Central memory CD8-positive, alpha-beta T cell (primary cell): ENCODE measurements at regions not wholly inside any gene's neighbourhood (a gene's known extent, or its start where the extent isn't known, plus 50 kb on each side); places are given as distances from the start of the nearest gene placed in this dataset.

ENCODE experiments used
- ATAC-seq: fragments of 150-1000 bp; cut with Tn5 transposase; replicated peaks from 2 replicates; pipeline ENCODE4 v1.10.0; 2022; ENCODE audit warnings: mild to moderate bottlenecking, moderate FRiP score, moderate number of reproducible peaks; ENCODE audit not compliant: poor library complexity, severe bottlenecking; ENCODE audit errors: extremely low read depth
- DNase-seq, 2 donors: peaks; one replicate each; pipeline ENCODE4 v3.0.0; 2021; ENCODE audit warnings: low spot score in 2 of 2
- H3K27ac Mint-ChIP-seq: one replicate; pipeline ENCODE4 v1.8.0; 2022; ENCODE audit warnings: low read depth, mild to moderate bottlenecking, moderate library complexity, mixed read lengths
- H3K27me3 Mint-ChIP-seq: one replicate; pipeline ENCODE4 v1.8.0; 2022; ENCODE audit warnings: mixed read lengths
- H3K36me3 Mint-ChIP-seq: one replicate; pipeline ENCODE4 v1.8.0; 2022; ENCODE audit warnings: mild to moderate bottlenecking, moderate library complexity, mixed read lengths; ENCODE audit not compliant: insufficient read depth
- H3K4me1 Mint-ChIP-seq: one replicate; pipeline ENCODE4 v1.8.0; 2022; ENCODE audit warnings: mixed read lengths
- H3K4me3 Mint-ChIP-seq: one replicate; pipeline ENCODE4 v1.8.0; 2022; ENCODE audit warnings: mild to moderate bottlenecking, moderate library complexity, mixed read lengths
- H3K9me3 Mint-ChIP-seq: one replicate; pipeline ENCODE4 v1.8.0; 2022; ENCODE audit warnings: mixed read lengths

DNA sequence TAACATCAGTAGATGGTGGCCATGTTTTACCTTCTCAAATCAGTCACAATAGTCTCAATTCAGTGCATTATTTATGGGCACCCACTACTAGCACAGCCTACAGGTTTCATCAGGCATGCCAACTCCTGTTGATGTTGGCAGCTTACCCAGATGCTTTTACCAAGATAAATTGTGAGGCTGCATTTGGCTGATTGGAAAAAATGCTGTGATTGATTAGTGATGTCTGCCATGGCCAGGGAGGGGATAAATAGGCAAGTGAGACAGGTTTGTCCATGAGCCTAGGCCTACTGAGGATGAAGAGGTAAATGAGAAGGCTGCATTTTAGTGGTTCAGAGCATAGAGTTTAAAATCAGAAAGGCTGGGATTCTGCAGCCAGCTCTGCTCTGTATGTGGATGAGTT, 227.1 kb downstream of the NFATC2 start:
- DNase-seq (no peak), ATAC-seq (no peak)
- Mint-ChIP-seq H3K27ac (no peak overlapping the region), H3K4me3 (no peak overlapping the region), H3K36me3 (no peaks in the 10 kb centered on the region), H3K4me1 (no peaks in the 10 kb centered on the region), H3K9me3 (no peaks in the 10 kb centered on the region), H3K27me3 (no peaks in the 10 kb centered on the region)

DNA sequence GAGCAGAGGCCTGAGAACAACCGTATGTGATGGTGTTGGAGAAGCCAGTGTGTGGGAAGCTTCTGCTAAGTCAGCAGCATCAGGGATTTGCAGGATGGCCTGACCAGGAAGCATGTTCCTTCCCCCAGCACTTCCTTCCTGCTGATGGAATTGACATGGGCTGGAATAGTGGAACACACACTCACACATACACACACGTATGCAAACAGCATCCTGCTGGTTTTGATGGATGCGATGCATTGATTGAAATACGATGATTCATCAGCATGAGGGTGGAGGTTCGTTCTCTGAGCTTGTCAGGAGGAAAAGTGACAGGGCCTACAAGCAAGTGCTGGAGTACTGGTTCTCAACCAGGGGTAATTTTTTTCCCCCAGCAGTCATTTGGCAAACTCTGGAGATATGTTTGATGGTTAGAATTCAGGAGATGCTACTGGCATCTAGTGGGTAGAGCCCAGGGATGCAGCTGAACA, 229.1 kb downstream of the NFATC2 start:
- Mint-ChIP-seq H3K36me3 (no peaks in the 10 kb centered on the region), H3K4me1 (no peaks in the 10 kb centered on the region), H3K27ac (no peak overlapping the region), H3K9me3 (no peaks in the 10 kb centered on the region), H3K27me3 (no peaks in the 10 kb centered on the region), H3K4me3 (no peak overlapping the region)
- ATAC-seq = no peak
- no peak for DNase-seq

DNA sequence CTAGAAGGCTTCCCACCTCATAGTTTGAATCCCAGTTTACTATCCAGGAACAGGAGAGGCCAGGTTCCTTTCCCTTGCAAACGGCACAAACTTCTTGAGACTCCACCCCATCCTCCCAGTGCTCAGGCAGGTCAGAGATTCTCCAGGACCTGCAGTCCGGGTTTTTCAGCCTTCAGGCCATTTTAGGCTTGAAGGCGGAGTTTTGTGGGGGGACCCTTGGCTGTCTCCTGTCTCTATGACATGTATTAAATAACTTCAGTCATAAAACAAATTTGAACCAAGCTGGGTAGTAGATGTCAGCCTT, 230.1 kb downstream of the NFATC2 start:
- Mint-ChIP-seq H3K27ac (no peak overlapping the region), H3K4me1 (no peaks in the 10 kb centered on the region), H3K27me3 (no peaks in the 10 kb centered on the region), H3K4me3 (no peak overlapping the region), H3K36me3 (no peaks in the 10 kb centered on the region), H3K9me3 (no peaks in the 10 kb centered on the region)
- ATAC-seq (no peak), DNase-seq (no peak)

DNA sequence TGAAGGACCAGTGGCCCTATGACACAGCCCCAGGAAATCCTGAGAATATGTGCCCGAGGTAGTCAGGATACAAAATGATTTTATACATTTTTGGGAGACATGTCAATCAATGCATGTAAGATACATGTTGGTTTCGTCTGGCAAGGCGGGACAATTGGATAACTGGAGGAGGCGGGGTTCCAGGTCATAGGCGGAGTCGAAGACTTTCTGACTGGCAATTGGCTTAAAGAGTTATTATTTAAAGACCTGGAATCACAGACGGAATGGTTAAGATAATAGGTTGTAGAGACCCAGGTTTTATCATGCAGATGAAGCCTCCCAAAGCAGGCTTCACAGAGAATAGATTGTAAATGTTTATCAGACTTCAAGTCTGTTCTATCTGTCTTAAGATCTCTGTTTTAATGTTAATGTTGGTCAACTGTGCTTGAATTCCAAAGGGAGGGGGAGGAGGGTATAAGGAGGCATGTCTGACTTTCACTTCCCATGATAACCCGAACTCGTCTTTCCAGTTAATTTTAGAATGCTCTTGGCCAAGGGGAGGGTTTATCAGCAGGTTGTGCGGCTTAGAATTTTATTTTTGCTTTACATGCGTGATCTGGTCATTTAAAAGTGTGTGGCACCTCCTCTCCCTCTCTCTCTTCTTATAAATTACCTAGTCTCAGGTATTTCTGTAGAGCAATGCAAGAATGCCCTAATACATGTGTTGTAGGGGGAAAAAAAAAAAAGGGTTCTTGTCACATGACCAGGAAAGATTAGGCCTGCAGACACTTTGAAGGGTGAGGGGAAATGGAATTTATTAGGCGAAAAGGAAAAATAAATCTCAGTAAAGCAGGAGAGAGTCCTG, 230.7 kb downstream of the NFATC2 start:
- Mint-ChIP-seq H3K4me3 (no peak overlapping the region), H3K36me3 (no peaks in the 10 kb centered on the region), H3K27me3 (no peaks in the 10 kb centered on the region), H3K9me3 (no peaks in the 10 kb centered on the region), H3K27ac (no peak overlapping the region), H3K4me1 (no peaks in the 10 kb centered on the region)
- ATAC-seq (no peak), DNase-seq (no peak)

DNA sequence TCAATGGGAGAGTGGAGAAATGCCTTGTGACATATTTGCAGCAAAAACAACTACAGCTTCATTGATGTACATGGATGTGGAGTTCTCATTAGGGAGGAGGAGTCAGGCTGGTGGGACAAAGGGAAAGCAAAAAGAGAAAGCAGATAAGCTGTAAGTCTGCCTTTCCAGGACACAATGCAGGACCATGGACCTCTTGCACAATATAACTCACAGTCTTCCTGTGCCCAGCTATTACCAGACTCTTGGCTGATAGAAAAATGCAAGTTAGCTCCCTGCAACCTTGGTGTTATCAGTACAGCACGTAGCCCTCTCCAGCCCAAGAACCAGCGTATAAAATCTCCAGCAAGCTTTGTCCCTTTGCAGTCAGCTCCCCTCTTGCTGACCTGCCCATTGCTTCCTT, 232.3 kb downstream of the NFATC2 start:
- Mint-ChIP-seq H3K36me3 (no peaks in the 10 kb centered on the region), H3K4me3 (no peak overlapping the region), H3K27ac (no peak overlapping the region), H3K9me3 (no peaks in the 10 kb centered on the region), H3K27me3 (no peaks in the 10 kb centered on the region), H3K4me1 (no peaks in the 10 kb centered on the region)
- ATAC-seq (no peak), DNase-seq (no peak)

DNA sequence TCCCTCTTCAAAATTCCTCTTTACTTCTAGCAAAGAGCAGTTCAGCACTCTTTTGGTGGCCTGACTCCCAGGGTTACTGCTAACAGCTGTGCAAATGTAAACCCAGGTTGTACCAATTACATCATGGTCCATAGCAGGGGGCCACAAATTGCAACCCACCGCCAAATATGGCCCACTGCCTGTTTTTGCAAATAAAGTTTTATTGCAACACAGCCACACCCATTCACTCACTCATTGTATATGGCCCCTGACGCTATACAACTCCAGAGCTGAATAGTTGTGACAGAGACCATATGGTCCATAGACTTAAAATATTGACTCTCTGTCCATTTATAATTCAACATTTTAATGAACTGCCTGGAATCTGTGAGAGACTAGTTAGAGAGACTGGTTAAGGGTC, 233.4 kb downstream of the NFATC2 start:
- H3K4me3 Mint-ChIP-seq = no peak overlapping the region
- H3K36me3 Mint-ChIP-seq = no peaks in the 10 kb centered on the region
- no peaks in the 10 kb centered on the region for H3K9me3 Mint-ChIP-seq

DNA sequence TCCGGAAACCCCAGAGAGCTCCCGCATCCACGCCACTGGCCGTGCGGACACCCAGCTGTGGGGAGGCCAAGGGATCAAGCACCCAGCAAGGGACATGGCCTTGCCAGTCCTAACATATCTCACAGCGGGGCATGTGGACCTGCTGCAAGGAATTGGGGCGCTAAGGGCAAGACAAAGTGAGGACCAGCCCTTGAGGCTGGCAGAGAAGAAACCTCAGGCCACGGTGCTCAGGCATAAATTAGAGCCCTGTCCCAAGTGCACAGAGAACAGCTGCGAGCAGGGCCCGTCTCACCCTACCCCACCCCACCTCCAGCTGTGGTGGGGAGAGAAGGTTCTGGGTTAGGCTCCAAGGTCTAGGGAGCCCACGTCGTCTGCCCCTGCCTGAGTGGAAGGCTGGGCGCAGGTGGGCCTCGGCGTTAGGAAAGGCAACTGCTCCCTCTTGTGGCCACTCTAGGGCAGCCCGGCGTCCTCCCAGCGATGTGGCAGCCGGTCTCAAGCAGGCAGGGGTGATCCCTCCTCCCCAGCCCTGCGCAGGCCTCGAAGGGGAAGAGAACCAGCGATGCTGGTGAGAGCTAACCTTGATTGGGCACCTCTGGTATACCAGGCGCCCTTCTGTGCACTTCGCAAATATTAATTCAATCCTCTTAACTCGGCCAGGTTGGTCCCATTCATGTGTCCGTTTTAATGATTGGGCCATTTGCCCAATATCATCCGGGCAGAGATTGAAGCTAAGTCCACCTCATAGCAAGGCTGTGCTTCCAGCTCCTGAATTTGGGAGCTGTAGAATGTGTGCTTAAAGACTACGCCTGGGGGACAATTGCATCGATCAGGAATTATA, 235.8 kb downstream of the NFATC2 start:
- Mint-ChIP-seq H3K27me3 (no peaks in the 10 kb centered on the region), H3K4me3 (no peak overlapping the region), H3K27ac (no peak overlapping the region), H3K4me1 (no peaks in the 10 kb centered on the region), H3K9me3 (no peaks in the 10 kb centered on the region), H3K36me3 (no peaks in the 10 kb centered on the region)
- DNase-seq = peak; percentile 58 to 59
- peak; percentile 95 for ATAC-seq

More for the DNA sequence above, 233.4 kb downstream of the NFATC2 start:
- DNase-seq = no peak
- H3K27ac Mint-ChIP-seq = no peak overlapping the region
- no peak for ATAC-seq
- H3K27me3 Mint-ChIP-seq = no peaks in the 10 kb centered on the region
- H3K4me1 Mint-ChIP-seq = no peaks in the 10 kb centered on the region

DNA sequence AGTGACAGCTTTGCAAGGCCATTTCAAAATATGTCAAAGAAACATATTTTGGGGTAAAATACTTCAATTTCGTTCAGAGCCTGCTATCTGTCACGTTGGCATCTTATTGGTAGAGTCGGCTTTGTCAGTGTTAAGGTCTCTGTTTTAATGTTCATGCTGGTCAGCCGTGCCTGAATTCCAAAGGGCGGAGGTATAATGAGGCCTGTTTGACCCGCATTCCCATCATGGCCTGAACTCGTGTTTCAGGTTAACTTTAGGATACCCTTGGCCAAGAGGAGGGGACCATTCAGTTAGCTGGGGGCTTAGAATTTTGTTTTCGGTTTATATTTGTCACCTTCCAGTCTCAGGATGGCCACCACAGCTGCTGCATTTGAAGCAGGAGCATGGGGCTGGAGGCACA, 236.4 kb downstream of the NFATC2 start:
- H3K9me3 Mint-ChIP-seq = no peaks in the 10 kb centered on the region
- H3K4me3 Mint-ChIP-seq = no peak overlapping the region
- no peak for ATAC-seq
- DNase-seq = no peak
- H3K27me3 Mint-ChIP-seq = no peaks in the 10 kb centered on the region
- H3K27ac Mint-ChIP-seq = no peak overlapping the region
- H3K4me1 Mint-ChIP-seq = no peaks in the 10 kb centered on the region
- H3K36me3 Mint-ChIP-seq = no peaks in the 10 kb centered on the region

DNA sequence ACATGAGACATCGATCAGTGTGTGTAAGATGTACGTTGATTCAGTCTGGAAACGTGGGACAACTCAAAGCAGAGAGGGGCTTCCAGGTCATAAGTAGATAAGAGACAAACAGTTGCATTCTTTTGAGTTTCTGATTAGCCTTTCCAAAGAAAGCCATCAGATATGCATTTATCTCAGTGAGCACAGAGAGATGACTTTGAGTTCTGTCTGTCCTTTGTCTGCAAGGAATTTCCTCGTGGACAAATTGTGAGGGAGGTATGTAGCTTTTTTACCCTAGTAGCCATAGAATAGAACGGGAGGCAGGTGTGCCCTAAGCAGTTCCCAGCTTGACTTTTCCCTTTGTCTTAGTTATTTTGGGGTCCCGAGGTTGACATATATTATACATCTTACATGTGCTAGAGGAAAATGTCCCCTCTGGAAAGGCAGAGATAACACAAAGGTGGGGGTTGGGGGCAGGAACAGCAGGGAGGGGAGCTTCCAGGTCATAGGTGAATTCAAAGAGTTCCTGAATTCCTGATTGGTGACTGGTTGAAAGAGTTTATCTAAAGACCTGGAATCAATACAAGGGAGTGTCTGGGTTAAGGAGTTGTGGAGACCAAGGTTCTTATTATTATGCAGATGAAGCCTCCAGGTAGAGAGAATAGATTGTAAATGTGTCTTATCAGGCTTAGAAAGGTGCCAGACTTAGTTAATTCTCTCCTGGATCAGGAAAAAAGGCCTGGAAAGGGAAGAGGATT, 237.0 kb downstream of the NFATC2 start:
- no peak for ATAC-seq

DNA sequence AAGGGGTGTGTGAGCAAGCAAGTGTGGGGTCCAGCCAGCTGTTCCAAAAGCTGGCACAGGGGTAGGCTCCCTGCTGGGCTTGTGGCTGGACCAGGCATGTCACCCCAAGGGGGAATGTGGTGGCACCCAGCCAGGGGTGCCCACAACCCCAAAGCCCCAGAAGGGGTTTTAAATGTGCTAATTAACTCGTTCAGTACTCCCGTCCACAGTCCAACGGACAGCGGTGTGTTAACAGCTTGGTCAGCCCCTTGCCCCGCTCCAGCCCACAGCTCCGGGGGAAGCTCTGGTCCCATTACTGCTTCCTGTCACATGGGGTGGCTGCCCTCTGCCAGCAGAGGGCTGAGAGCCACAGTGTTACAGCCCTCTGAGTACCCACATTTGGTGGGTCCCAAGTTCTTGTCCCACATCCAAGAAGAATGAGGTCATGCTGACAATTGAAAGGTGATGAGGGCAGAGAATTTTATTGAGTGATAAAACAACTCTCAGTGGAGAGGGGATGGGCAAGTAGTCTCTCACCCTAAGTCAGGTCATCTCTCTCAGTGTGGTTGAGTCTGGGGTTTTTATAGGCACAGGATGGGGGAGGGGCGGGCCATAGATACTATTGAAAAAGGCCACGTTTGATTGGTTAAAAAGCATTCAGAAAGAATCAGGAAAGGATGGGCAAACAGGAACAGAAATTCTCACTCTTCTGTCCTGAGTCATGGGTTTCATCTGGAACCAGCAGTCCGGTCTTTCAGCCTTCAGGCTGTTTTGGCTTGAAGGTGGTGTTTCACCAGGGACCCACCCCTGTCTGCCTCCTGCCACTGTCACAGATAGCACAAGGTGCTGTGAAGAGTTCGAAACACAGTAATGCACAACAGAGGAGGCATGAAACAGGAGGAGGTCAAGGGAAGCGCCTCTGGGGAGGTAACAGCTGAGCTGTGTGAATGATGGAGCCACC, 238.5 kb downstream of the NFATC2 start:
- DNase-seq (no peak), ATAC-seq (no peak)
- no peaks in the 10 kb centered on the region for H3K36me3 Mint-ChIP-seq
- H3K9me3 Mint-ChIP-seq = no peaks in the 10 kb centered on the region
- no peaks in the 10 kb centered on the region for H3K27me3 Mint-ChIP-seq
- H3K27ac Mint-ChIP-seq = no peak overlapping the region
- no peak overlapping the region for H3K4me3 Mint-ChIP-seq
- H3K4me1 Mint-ChIP-seq = no peaks in the 10 kb centered on the region

More for the DNA sequence above, 237.0 kb downstream of the NFATC2 start:
- Mint-ChIP-seq H3K27ac (no peak overlapping the region), H3K36me3 (no peaks in the 10 kb centered on the region), H3K4me3 (no peak overlapping the region), H3K27me3 (no peaks in the 10 kb centered on the region), H3K9me3 (no peaks in the 10 kb centered on the region), H3K4me1 (no peaks in the 10 kb centered on the region)
- no peak for DNase-seq

DNA sequence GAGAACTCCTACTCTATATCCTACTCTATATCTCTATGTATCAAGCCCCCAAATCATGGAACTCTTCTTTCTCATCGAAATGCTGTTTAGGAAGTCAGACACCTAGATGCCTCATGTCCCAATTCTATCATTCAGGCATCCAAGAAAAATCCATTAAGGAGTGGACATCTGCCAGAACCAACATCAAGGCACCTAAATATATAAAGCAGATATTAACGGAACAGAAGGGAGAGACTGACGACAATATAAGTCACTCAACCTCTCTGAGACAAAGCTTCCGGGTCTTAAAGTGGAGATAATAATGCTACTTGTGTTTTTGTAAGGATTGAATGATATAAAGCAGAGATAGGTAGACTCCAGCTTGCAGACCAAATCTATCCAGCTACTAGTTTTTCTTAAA, 241.5 kb downstream of the NFATC2 start:
- no peaks in the 10 kb centered on the region for H3K4me1 Mint-ChIP-seq
- no peak overlapping the region for H3K4me3 Mint-ChIP-seq
- ATAC-seq = no peak
- H3K9me3 Mint-ChIP-seq = no peaks in the 10 kb centered on the region
- DNase-seq = no peak
- peaks cover 8% of the 10 kb centered on the region for H3K27me3 Mint-ChIP-seq
- H3K27ac Mint-ChIP-seq = no peak overlapping the region
- H3K36me3 Mint-ChIP-seq = no peaks in the 10 kb centered on the region

DNA sequence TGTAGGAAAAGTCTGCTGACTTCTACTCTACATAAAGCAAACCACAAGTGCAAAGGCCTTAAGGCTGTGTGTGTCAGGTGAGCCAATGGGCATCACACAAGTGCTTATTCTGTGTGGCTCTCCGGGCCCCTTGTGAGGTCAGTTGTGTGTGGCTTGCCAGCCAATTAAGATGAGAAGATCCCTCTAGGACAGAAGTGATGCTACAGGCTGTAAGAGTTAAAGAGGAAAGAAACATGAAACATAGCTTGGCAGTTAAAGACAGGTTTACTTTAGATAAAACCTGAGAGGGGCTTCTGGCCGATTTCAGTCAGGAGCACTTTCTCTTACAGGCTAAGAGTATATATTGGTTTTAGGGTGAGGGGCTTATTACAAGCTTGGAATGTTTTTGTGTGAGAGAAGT, 242.4 kb downstream of the NFATC2 start:
- Mint-ChIP-seq H3K27ac (no peak overlapping the region), H3K4me3 (no peak overlapping the region), H3K27me3 (peaks cover 17% of the 10 kb centered on the region), H3K9me3 (no peaks in the 10 kb centered on the region), H3K36me3 (no peaks in the 10 kb centered on the region), H3K4me1 (no peaks in the 10 kb centered on the region)
- DNase-seq (no peak), ATAC-seq (no peak)
